ENCODE measurements at regions not wholly inside any gene's neighbourhood (a gene's known extent, or its start where the extent isn't known, plus 50 kb on each side); places are given as distances from the start of the nearest gene placed in this dataset.

DNA sequence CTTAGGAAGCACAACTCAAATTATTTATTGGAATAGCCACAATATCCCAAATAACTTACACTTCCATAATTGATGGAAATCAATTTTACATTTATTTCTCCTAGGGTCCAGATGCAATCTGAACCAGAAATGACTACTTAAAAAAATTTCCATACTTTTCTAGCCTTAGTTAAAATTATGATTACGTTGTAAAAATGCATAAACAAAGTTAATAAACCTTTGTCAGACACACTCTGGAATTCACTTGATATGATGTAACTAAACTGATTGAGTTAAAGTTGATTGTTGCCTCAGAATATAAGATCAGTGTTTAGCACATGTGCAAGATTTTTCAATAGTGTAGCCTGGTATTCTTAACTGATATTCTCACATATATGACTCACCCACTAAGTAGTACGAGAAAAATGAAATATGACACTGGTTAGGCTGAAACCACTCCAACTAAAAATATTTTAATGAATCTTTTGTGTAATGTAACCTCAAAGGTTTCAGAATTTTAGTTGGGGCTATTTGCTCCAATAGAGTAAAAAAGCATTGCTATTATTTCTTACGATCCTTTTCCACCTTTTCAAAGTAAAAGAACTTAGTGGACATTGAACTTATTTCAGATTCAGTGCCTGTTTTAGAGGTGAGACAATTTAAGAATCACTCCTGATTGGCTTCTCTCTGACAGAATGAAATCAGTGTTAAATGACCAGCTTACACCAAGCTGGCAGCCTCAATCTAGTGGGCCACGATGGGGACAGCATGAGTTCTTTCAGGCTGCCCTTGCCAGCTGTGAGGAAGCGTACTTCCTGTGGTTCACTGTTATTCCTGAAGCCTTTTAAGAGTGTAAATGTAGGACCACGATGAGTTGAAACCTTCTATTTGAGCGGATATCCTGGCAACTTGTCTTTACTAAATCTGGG is 277.2 kb upstream of the CDH9 start:
- no peak overlapping the region for H3K27ac ChIP-seq
- no peak for TF ChIP-seq POLR2AphosphoS5 (IDR thresholded peaks at IDR 0.05)
- TF ChIP-seq, protein P1, sequence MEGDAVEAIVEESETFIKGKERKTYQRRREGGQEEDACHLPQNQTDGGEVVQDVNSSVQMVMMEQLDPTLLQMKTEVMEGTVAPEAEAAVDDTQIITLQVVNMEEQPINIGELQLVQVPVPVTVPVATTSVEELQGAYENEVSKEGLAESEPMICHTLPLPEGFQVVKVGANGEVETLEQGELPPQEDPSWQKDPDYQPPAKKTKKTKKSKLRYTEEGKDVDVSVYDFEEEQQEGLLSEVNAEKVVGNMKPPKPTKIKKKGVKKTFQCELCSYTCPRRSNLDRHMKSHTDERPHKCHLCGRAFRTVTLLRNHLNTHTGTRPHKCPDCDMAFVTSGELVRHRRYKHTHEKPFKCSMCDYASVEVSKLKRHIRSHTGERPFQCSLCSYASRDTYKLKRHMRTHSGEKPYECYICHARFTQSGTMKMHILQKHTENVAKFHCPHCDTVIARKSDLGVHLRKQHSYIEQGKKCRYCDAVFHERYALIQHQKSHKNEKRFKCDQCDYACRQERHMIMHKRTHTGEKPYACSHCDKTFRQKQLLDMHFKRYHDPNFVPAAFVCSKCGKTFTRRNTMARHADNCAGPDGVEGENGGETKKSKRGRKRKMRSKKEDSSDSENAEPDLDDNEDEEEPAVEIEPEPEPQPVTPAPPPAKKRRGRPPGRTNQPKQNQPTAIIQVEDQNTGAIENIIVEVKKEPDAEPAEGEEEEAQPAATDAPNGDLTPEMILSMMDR (IDR thresholded peaks at IDR 0.05): no peak
- TF ChIP-seq POLR2A (IDR thresholded peaks at IDR 0.05): no peak
- intact Hi-C loops (cut with DNase I; ENCODE audit: low total_unique reads): no loop called here
- DNase-seq (ENCODE audit: low spot score in 2 of 2): no peak
- no peaks in the 10 kb centered on the region for H3K9me3 ChIP-seq
- no peaks in the 10 kb centered on the region for H3K27me3 ChIP-seq
- no peaks in the 10 kb centered on the region for H3K4me1 ChIP-seq
- H3K4me3 ChIP-seq: no peak overlapping the region
- H3K36me3 ChIP-seq: no peaks in the 10 kb centered on the region

DNA sequence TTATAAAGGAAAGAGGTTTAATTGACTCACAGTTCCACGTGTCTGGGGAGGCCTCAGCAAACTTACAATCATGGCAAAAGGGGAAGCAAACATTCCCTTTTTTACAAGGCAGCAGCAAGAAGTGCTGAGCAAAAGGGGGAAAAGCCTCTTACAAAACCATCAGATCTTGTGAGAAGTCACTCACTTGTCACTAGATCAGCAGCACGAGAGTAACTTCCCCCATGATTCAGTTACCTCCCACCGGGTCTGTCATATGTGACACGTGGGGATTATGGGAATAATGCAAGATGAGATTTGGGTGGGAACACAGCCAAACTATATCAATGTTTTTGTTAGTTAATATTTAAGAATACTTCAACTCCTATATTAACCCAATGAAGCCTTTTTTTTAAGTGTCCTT is 275.2 kb upstream of the CDH9 start:
- Histone ChIP-seq H3K4me3 (no peak overlapping the region), H3K27me3 (no peaks in the 10 kb centered on the region), H3K9me3 (no peaks in the 10 kb centered on the region), H3K4me1 (no peaks in the 10 kb centered on the region), H3K36me3 (no peaks in the 10 kb centered on the region), H3K27ac (no peak overlapping the region)
- intact Hi-C loops (cut with DNase I; ENCODE audit: low total_unique reads): no loop called here
- DNase-seq (ENCODE audit: low spot score in 2 of 2): no peak
- no peak for TF ChIP-seq POLR2A (IDR thresholded peaks at IDR 0.05)
- TF ChIP-seq POLR2AphosphoS5 (IDR thresholded peaks at IDR 0.05): no peak
- TF ChIP-seq, protein P1 (IDR thresholded peaks at IDR 0.05): no peak

DNA sequence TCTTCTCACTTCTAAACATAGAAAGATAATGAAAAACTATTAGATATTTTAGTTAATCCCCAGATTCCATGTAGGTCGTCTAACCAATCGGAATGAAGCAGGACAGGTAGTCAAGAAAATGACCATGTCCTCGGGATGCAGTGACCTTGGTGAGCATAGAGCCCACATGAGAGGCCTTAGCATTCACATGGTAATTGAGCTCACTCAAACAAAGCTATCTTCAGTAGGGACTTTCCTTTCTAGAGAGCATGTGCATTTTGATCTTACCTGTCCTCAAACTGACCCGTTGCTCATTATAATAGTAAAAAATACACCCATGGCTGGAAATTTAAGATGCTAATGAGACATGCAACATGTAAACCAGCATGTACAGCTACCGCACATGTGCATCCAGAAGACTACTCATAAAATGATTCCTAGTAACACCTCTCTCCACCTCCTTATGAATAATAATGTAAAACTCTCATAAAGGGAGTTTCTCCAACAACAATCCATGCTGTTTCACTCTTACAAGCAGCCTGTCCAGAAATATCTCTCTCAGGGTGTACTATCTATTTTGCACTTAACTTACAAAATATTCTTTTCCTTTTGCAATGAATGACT is 274.0 kb upstream of the CDH9 start:
- H3K36me3 ChIP-seq: no peaks in the 10 kb centered on the region
- TF ChIP-seq POLR2A (IDR thresholded peaks at IDR 0.05) (no peak), POLR2AphosphoS5 (IDR thresholded peaks at IDR 0.05) (no peak)
- TF ChIP-seq, protein P1 (IDR thresholded peaks at IDR 0.05): no peak
- no peaks in the 10 kb centered on the region for H3K27me3 ChIP-seq
- H3K27ac ChIP-seq: no peak overlapping the region
- H3K4me3 ChIP-seq: no peak overlapping the region
- DNase-seq (ENCODE audit: low spot score in 2 of 2): no peak
- H3K4me1 ChIP-seq: no peaks in the 10 kb centered on the region
- H3K9me3 ChIP-seq: no peaks in the 10 kb centered on the region
- intact Hi-C loops (cut with DNase I; ENCODE audit: low total_unique reads): no loop called here

DNA sequence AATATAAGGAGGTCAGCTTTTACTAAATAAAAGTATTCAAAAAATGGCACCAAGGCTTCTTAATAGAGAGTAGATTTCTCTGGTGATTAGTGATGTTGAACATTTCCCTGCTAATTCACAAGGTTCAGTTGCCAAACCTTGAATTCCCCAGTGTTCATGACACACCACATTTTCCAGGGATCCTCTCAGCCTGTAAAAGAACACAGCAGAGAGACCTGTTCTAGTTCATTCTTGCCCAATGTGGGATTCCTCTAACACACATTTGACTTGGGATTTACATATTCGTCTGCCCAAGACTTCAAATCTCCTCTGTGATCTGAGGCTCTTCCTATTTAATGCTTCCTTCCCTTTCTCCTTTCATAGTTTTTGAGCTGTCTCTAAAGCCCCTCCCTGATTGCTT is 273.2 kb upstream of the CDH9 start:
- intact Hi-C loops (cut with DNase I; ENCODE audit: low total_unique reads): no loop called here
- Histone ChIP-seq H3K27me3 (no peaks in the 10 kb centered on the region), H3K4me3 (no peak overlapping the region), H3K9me3 (no peaks in the 10 kb centered on the region), H3K36me3 (no peaks in the 10 kb centered on the region), H3K27ac (no peak overlapping the region), H3K4me1 (no peaks in the 10 kb centered on the region)
- no peak for DNase-seq (ENCODE audit: low spot score in 2 of 2)
- TF ChIP-seq, protein P1 (IDR thresholded peaks at IDR 0.05): no peak
- TF ChIP-seq POLR2A (IDR thresholded peaks at IDR 0.05) (no peak), POLR2AphosphoS5 (IDR thresholded peaks at IDR 0.05) (no peak)

DNA sequence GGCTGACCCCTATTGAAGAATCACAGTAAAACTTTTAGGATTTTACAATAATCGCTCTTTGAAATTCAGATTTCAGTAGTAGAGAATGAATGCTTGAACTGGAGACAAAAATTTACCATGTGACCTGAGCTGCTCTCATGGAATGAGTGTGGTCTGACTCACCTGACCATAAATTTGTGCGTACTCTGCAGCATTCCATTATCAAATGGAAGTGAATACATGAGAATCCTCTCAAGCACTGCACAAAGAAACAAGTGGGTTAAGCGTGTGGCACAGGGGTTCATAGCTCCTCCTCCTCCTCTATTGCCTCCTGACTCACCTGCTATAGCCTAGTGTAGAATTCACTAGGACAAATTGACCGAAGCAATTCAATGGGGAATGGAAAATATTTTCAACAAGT is 269.8 kb upstream of the CDH9 start:
- no peak overlapping the region for H3K4me3 ChIP-seq
- no peaks in the 10 kb centered on the region for H3K36me3 ChIP-seq
- intact Hi-C loops (cut with DNase I; ENCODE audit: low total_unique reads): no loop called here
- H3K9me3 ChIP-seq: no peaks in the 10 kb centered on the region
- TF ChIP-seq POLR2A (IDR thresholded peaks at IDR 0.05): no peak
- TF ChIP-seq, protein P1 (IDR thresholded peaks at IDR 0.05): no peak
- TF ChIP-seq POLR2AphosphoS5 (IDR thresholded peaks at IDR 0.05): no peak
- DNase-seq (ENCODE audit: low spot score in 2 of 2): no peak
- no peak overlapping the region for H3K27ac ChIP-seq
- H3K27me3 ChIP-seq: no peaks in the 10 kb centered on the region
- no peaks in the 10 kb centered on the region for H3K4me1 ChIP-seq
